HG03354 (cell line): ENCODE measurements at regions not wholly inside any gene's neighbourhood (a gene's known extent, or its start where the extent isn't known, plus 50 kb on each side); places are given as distances from the start of the nearest gene placed in this dataset.

Experiments
- ATAC-seq: cut with Tn5 transposase; IDR thresholded peaks from one replicate; pipeline ENCODE4 v1.9.1; 2021; ENCODE audit warnings: mild to moderate bottlenecking; ENCODE audit not compliant: unreplicated experiment, poor library complexity, severe bottlenecking

DNA sequence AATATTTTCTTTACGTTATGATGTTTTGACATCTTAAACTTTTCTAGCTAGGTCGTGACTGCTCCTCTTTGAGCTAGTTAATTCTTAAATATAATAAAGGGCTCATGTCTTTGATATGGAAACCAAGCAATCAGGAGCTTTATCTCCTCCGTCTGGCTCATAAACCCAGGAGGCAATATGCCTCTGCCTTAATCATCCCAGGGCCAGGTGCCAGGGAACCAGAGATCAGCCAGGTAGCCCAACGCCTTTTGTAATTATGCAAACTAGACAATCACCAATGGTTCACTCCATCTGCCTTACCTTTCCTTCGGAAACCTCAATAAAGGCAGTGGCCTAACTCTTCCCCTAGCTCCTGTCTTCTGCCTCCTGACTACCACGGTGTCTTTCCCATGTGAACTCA, 213.7 kb downstream of the KCNJ3 start:
- ATAC-seq = no peak

GRCh38 chr2:154911729-154912128, 213.2 kb downstream of the KCNJ3 start:
- no peak for ATAC-seq

DNA sequence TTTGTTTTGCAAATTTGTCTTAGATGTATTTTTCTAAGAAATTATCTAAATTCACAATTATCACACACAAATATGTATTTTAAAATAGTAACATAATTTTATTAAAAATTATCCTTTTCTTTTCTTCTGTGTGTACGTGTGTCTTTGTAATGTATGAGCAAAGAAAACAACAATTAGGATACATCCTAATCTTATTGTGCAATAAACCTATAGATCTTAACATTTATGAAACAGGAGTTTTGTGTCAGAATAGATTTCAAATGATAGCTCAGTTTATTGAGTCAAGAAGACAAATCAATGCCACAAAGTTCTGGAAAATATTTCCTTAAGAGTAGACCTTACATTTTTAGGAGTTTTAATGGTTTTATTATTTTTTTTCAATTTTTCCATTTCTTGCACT, 212.2 kb downstream of the KCNJ3 start:
- no peak for ATAC-seq

GRCh38 chr2:154908327-154908726, 209.8 kb downstream of the KCNJ3 start:
- no peak for ATAC-seq
